ENCODE measurements at regions not wholly inside any gene's neighbourhood (a gene's known extent, or its start where the extent isn't known, plus 50 kb on each side); places are given as distances from the start of the nearest gene placed in this dataset.

DNA sequence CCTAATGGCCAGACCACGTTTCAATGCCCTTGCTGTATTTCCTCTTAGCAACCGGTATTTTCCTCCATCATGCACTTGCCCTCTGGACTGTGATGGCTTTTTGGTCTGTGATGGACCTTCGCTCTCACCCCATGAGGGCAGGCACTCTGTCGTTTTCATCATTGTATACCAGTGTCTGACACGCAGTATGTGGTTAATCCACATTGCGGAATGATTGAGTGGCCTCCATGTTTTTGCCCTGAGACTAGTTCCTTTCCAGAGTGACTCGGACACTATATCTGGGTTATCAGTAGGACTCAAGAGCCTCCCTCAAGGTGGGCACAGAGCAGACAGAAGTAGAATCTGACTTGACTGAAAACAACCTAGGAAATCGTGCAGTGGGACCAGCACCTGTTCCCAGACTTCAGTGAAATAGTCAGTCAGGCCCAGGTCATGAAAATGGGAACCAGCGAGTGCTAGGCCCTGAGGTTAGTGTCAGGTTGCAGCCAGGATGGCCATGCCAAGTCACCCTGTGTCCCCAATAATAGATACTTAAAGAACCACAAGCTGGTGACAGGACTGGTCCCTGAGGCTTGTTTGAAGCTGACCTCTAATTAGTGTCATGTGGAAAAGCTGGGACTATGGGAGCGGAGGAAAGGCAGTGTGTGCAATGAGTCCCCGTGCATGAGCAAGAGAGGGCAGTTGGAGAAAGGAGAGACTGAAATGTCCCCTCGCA, 464.7 kb downstream of the INSC start:
- DNase-seq (ENCODE audit: low read depth in 3 of 3, low spot score in 1 of 3) = no peak

DNA sequence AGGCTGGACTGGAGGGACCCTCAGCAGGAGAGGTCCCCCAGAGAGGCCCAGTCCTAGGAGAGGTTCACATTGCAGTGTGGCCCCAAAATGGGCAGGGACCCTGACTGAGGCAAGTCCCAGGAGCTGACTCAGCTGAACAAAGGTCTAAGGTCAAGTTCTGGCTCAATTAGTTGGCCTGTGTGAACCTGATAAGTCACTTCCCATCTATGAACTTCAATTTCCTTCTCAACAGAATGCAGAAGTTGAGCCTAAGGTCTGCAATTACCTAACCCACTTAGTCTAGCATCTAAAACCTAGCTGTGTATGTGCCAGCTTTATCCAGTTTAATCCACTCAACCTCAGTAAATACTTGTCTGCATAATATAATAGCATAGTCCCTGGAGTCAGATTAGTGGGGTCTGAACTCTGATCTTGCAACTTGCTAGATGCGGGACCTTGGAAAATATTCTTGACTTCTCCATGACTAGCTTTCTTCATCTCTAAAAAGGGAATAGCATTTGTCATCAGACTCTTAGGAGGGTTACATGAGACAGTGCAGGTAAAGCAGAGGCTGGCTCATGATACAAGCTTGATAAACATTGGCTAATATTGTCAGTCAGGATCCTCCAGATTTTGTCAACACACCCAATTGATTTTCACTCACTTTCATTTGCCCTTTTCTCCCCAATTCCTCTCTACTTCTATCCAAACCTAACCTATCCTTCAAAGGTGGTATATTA, 465.5 kb downstream of the INSC start:
- DNase-seq (ENCODE audit: low read depth in 3 of 3, low spot score in 1 of 3) = no peak

DNA sequence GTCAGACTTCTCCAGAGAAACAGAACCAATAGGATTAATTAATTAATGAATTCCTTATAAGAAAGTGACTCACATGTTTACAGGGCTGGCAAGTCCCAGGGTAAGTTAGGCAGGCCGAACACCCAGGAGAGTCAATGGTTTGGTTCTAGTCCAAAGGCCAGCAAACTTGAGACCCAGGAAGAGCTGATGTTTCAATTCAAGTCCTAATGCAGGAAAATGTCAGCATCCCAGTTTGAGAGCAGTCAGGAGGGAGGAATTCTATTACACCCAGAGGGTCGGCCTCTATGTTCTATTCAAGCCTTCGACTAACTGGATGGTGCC, 466.0 kb downstream of the INSC start:
- DNase-seq (ENCODE audit: low read depth in 3 of 3, low spot score in 1 of 3) = no peak

DNA sequence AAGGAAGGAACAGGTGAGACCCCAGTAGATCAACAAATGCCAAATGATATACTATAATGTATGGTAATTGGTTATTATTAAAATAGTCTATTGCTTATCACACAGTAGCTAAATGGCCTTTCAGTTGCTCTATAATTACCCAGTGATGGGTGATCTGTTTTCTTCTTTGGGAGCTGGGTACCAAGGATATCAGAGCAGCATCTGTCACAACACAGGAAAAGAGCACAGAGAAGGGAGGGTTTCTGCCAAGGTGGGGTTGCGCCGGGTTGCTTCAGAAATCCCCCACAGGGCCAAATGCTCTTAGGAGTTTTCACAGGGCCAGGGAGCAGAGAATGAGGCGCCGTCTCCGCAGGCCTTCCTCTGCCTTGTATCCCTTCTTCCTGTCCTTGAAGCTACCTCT, 469.4 kb downstream of the INSC start:
- no peak for DNase-seq (ENCODE audit: low read depth in 3 of 3, low spot score in 1 of 3)

DNA sequence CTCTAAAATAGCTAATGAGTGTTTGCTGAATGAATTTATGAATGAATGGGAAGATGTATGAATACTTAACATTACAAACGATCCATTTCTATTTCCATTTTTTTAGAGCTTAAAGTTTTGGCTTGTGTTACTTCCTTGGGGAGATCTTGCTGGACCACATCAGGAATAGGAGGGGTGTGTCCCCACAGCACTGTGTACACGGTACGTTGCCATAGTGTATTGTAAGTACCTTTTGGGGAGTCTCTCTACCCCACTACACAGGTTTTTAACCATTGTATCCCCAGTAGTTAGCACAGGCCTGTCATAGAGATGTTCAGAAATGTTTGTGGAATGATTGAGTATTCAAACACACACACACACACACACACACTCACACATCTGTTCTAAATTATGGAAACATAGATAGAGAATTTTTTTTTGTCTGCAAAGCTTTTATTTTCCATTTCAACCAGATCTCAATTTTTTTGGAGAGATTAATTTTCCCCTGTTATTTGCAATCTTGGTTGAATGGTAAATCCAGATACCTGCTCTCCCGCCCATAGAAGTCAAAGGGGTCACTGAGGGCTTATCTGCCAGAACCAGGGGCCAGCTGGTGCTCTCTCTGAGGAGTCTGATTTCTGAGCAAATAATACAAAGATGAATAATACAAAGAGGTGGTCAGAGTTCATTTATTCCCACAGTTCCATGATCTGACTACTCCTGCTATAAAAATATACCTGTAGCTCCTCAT, 471.0 kb downstream of the INSC start:
- no peak for DNase-seq (ENCODE audit: low read depth in 3 of 3, low spot score in 1 of 3)

DNA sequence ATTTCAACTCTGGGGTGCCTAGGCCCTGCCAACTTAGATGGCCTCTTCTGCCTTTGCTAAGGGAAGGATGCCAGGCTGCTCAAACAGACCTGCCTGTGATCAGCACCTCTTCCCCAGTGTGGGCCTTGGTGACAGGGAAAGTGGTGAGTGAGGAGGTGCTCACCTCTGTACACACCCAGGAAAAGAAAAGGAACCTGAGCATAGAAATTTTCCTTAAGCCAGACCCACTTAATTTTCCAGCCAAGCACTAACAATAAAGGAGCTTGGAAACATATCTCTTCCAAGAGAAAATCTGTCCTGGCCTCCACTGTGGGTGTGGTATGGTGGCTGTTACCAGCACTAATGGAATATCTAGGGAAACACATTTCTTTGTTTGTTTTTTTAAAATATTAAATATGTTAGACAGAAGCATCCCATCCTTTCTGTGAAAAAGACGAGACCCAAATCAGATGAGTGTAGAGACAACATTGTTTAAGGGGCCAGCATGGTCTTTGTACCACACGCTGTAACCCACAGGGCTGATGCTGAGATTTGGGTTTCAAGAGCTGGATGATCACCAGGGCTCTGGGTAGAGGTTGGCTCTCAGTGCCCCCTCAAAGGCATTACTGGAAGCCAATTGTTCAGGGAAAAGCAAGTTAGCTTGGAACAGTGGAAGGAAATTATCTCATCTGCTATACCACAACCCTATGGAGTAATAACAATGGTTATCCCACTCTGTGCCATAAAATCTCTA, 472.2 kb downstream of the INSC start:
- no peak for DNase-seq (ENCODE audit: low read depth in 3 of 3, low spot score in 1 of 3)

DNA sequence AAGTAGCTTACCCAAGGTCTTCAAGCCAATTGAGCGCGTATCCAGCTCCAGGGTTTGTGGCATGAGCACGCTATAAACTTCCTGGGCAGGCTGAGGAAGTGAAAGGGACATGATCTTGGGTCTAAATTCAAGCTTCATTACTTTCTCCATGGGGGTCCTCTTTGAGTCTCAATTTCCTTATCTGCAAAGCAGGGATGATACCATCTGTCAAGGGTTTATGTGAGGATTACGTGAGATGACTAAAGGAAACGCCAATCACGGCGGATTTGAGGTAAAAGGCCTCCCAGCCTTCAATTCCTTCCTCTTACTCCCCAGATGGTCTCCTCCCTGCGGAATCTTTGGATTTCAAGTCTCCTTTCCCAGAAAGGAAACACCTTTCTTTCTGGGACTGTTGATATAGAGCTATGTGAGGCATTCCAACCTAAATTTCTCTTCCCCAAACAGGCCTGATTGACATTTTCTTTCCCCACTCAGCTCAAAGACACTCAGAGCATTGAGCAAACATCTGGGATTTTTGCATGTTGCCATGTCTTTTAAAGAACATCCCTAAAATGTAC, 474.4 kb downstream of the INSC start:
- DNase-seq (ENCODE audit: low read depth in 3 of 3, low spot score in 1 of 3) = no peak

DNA sequence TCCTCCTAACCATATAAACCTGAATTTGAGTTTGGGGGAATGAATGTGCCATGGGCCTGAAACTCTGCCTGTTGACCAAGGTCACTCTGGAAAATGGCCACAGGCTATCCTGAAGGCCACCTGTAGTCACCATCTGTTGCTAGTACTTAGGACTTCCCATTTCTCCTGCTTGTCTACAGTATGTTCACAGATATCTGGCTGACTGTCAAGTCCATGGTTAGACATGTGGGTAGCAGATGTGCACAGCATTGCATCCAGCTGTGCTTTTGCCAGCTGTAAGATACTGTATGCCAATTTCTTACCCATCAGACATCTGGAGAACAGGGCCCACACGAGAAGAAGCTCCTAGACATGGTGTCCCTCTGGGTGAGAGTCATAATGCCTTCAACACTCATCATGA, 475.4 kb downstream of the INSC start:
- DNase-seq (ENCODE audit: low read depth in 3 of 3, low spot score in 1 of 3) = no peak

DNA sequence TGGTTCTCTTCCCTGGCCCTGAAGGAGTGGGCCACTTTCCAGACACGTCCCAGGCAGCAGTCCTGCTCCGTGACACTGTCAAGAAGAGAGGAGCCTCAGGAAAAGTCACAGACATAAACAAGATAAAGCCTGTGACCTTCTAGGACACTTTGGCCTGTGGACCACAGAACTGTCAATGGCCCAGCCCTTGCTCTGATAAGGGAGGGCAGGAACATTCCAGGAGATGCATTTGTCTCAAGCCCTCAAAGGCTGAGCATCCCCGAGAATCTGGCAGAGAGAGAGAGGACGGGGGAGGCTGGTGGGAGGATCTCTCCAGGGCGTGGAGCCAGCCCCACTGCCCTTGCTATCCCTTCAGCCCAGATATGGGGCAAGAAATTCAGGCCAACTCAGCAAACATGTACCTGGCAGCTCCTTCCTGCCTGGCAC, 476.4 kb downstream of the INSC start:
- no peak for DNase-seq (ENCODE audit: low read depth in 3 of 3, low spot score in 1 of 3)

DNA sequence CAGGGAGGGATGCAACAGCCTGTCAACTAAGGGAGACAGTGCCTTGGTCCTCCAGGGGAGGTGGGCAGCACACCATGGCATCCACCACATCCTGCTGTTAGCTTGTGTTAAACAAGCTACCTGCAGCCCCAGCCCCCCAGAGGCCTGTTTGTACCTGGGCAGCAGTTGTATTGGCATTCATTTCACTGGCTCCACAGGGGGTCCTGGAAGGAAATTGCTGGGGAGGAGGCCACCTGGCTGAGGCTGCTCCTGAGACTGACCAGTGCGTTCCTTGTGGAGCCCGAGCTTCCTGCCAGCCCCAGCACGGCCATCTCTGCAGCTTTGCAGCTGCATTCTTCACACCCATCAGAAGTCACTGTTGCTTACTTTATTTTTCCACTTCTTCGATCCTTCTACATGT, 479.9 kb downstream of the INSC start:
- DNase-seq (ENCODE audit: low read depth in 3 of 3, low spot score in 1 of 3) = no peak

DNA sequence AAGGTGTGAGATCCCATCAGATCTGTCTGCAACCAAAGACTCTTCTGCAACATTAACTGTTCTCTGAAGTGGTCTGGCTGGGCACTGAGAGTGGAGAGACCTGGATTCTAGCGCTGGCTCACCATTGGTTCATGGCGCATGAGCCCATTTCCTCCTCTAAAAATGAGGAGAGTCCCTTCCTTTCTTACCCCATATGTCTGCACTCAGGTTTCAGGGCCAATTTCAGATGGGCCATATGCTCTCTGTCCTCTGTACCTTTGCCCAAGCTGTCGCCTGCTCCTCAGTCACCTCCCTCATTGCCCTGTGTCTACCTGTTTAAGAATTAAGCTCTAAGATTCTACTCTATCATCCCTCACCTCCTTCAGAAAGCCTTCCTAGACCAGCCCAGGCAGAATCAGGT, 484.7 kb downstream of the INSC start:
- DNase-seq (ENCODE audit: low read depth in 3 of 3, low spot score in 1 of 3) = no peak

DNA sequence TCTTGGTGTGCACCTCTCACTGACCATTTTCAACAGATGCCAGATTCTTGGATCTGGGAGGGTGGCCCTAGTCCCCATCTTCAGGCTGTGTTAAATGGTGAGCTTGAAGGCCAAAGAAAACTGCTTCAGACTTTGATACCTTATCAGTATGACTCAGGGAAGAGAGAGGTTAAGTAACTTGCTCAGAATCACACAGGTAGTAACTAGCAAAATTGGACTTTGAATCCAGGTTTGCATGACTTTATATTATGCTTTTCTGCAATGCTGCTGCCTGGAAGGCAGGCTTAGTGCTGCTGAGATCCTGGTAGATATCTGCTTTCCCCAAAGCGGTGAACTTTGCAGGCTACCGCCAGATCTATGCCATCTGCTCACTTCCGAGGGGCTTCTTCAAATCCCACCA, 487.3 kb downstream of the INSC start:
- no peak for DNase-seq (ENCODE audit: low read depth in 3 of 3, low spot score in 1 of 3)

DNA sequence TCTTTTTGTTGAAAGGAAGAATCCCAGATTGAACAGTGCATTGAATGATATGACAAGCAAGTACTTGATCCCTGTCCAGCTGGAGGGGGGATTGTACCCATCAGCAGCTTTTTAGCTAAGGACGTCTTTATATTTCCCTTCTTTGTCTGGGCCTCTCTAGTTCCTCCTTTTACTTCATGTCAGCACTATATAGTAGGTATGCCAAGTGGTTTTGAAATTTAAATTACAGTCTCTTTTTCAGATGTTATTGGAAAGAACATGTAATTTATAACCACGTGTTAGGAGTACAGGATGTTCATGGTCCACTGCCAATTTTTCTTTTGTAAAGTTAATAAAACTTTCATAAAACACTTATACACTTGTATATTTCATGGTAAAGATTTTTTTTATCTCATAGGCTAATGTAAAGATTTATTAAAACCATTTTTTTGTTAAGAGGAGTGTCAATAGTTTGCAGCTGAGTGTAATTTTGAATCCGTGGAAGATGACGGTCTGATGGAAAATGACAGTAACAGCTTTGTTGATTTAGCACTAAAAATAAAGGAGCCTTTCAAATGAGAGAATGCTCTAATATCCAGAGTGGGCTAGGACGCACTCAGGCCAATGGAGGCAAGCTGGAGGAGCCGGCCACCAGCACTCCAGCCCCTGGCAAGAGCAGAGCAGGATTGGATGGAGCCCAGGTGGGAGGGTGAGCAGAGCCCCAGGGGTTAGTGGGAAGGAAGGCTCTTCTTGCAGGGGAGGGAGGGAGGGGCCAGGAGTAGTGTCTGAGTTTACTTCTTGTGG, 488.3 kb downstream of the INSC start:
- DNase-seq (ENCODE audit: low read depth in 3 of 3, low spot score in 1 of 3) = no peak

DNA sequence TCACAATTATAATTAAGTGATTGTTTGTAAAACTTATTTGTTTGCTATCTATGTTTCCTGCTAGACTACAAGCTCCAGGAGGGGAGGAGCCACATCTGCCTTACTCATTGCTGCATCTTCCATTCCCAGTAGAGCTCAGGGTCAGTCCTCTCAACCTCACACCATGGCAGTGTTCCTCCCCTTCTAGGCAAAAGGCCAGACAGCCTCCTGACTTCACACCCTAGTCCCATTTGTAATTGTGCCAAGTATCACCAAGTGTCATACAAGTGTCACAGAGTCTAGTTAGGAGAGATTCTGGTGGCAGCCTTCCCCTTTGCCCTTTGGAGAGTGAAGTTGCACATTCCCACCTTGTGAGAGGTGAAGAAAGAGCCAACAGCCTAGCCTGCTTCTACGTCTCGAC, 490.4 kb downstream of the INSC start:
- DNase-seq (ENCODE audit: low read depth in 3 of 3, low spot score in 1 of 3) = no peak

DNA sequence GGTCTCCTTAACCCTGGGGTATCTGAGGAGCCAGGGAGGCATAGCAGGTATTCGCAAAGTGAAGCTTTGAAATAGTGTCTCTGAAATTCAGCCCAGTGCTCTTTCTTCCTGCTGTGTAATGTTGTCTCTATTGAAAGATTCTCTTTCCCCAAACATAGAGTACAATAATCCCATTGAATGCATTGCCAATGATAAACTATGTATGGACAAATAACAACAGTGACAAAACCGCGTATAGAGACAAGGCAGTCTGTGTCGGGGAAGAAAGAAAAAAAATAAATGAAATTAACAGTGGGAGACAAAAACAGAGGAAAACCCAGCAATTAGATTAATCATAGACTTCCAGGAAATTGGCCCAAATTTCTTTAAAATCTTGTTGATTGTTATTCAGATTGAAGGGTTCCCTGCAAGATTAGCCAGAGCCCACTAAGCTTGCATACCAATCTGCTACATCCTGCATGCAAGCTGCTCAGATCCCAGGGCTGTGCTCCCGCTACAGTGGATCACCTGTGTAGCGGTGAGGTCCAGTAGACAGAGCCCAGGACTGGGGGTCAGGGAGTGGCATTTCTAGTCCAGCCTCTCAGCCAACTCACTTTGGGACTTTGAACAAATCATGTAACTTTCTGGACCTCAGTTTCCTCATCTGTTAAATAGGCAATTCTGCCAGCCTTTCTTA, 492.8 kb downstream of the INSC start:
- no peak for DNase-seq (ENCODE audit: low read depth in 3 of 3, low spot score in 1 of 3)

DNA sequence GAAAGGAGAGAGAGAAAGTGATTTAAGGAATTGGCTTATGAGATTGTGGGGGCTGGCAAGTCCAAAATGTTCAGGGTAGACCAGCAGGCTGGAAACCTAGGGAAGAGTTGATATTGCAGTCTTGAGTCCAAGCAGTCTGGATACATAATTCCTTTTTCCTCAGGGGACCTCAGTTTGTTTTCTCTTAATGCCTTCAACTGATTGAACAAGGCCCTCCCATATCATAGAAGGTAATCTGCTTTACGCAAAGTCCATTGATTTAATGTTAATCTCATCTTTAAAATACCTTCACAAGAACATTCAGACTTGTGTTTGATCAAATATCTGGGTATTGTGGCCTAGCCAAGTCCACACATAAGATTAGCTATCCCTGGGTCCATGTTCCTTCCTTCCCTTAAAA, 494.7 kb downstream of the INSC start:
- no peak for DNase-seq (ENCODE audit: low read depth in 3 of 3, low spot score in 1 of 3)

DNA sequence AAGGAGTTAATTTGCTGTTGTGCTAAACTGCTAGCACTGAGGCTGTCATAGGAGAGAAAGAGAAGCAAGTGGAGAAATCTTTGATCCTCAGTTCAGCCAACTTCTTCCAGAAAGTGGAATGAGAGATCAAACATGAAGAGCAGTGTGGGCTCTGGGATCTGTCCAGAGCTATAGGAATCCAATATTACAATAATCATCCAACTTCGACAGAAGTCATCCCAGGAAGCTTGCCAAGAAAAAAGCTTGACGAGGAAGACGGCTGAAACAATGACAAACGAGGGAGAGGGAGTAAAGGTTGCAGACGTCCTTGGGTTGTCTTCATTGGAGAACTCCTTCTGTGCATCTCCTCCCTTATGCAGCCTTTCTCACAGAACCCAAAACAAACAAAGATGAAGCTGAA, 496.2 kb downstream of the INSC start:
- no peak for DNase-seq (ENCODE audit: low read depth in 3 of 3, low spot score in 1 of 3)

DNA sequence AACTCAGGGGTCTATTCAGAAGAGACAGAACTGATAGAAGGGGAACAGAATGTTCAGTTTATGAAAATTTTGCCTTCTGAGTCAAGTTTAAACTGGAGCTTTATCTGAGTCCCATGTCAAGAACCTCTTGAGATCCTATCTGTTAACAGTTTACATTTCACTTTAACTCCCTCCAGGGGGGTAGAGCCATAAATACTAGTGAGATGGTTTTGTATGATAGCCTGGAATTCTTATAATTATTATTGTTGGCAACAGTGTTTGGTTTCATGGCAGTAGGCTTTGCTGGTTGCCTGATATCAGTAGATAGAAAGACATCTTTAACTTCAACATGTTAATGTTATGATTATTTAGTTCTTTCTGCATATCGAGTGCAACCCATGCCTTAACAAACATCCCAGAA, 498.5 kb downstream of the INSC start:
- no peak for DNase-seq (ENCODE audit: low read depth in 3 of 3, low spot score in 1 of 3)

DNA sequence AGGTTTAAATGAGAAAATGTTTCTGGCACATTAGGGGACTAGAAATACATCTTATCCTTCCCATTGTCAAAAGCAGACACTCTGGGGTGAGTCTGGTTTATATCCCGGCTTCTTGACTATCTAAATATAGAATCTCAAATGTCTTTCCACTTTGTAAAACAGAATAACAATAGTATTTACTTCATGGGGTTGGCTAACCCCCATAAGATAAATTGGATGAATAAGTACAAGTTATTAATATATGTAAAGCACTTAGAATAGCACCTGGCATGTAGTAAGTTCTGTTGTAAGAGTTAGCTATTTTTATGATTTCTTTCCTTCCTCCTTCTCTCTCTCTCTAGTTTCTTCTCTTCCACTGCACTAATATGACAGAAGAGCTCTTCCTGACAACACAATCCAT, 499.1 kb downstream of the INSC start:
- DNase-seq (ENCODE audit: low read depth in 3 of 3, low spot score in 1 of 3) = no peak

DNA sequence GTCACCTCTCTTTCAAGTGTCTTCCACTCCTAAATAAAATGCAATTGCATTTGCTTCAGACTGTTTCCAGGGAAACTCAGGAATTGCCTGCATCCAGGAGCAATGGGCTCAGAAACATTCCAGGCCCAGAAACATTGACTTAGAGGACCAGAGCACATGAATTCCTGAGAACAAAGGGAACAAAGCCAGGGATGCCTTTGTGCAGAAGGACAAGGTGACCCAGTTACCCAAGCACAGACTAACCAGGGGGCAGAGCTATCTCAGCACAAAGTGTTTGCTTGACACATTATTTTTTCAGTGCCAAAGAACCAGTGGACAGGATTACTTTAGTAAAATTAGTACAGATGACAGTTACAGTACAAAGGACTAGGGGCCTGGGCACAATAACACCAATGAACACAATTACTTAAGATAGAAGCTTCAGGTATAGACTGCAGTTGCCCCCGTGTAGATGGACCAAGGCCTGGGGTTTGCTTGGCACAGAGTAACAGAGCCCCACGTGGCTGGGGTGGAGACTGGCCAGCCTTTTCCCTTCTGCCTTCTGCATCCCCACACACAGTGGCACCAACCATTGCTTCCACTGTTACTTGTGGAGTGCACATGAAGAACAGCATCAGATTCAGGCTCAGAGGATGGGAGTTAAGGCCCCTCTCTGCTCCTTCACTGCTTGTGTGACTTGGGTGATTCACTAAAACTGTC, 500.8 kb downstream of the INSC start:
- DNase-seq (ENCODE audit: low read depth in 3 of 3, low spot score in 1 of 3) = no peak

Data from stimulated activated CD4-positive, alpha-beta T cell treated with anti-CD3 and anti-CD28 coated beads, TNF-alpha, amount 100 ng/mL, for 1 hour (primary cell).